IPS-NIHi7 (cell line): ENCODE measurements at regions not wholly inside any gene's neighbourhood (a gene's known extent, or its start where the extent isn't known, plus 50 kb on each side); places are given as distances from the start of the nearest gene placed in this dataset.
"Not testable (repeated sequence)": the region's sequence is repeated elsewhere in the genome, so short reads cannot be mapped to it uniquely, and the experiment has no call there.

Experiments used
- DNase-seq: peaks from one replicate; pipeline ENCODE4 v3.0.0; 2012; ENCODE audit warnings: mixed read lengths; ENCODE audit errors: extremely low spot score

- not testable (repeated sequence) for DNase-seq
Measured at GRCh38 chr16:21363550-21364223, 85.6 kb upstream of the CRYM start.

- DNase-seq = peak; percentile 10
Measured at GRCh38 chr16:21361612-21362227, 83.6 kb upstream of the CRYM start.

GRCh38 chr16:21361045-21361444, 83.0 kb upstream of the CRYM start:
- not testable (repeated sequence) for DNase-seq

- DNase-seq = not testable (repeated sequence)
Measured at GRCh38 chr16:21359513-21359912, 81.4 kb upstream of the CRYM start.

- not testable (repeated sequence) for DNase-seq
Measured at GRCh38 chr16:21358261-21358795, 80.2 kb upstream of the CRYM start.

GRCh38 chr16:21356308-21356707, 78.2 kb upstream of the CRYM start:
- not testable (repeated sequence) for DNase-seq

GRCh38 chr16:21351433-21351832, 73.3 kb upstream of the CRYM start:
- not testable (repeated sequence) for DNase-seq

GRCh38 chr16:21350851-21351250, 72.8 kb upstream of the CRYM start:
- not testable (repeated sequence) for DNase-seq

- not testable (repeated sequence) for DNase-seq
Measured at GRCh38 chr16:21349336-21349735, 71.2 kb upstream of the CRYM start.

GRCh38 chr16:21348815-21349214, 70.7 kb upstream of the CRYM start:
- DNase-seq = not testable (repeated sequence)

GRCh38 chr16:21347538-21347937, 69.4 kb upstream of the CRYM start:
- DNase-seq = not testable (repeated sequence)

GRCh38 chr16:21346756-21347491, 68.8 kb upstream of the CRYM start:
- DNase-seq = not testable (repeated sequence)

GRCh38 chr16:21344361-21344912, 66.3 kb upstream of the CRYM start:
- DNase-seq = not testable (repeated sequence)

GRCh38 chr16:21341101-21341500, 63.0 kb upstream of the CRYM start:
- DNase-seq = no peak

GRCh38 chr16:21339941-21340340, 61.9 kb upstream of the CRYM start:
- no peak for DNase-seq

- no peak for DNase-seq
Measured at GRCh38 chr16:21339269-21339641, 61.2 kb upstream of the CRYM start.

- DNase-seq = no peak
Measured at GRCh38 chr16:21338537-21339268, 60.6 kb upstream of the CRYM start.

GRCh38 chr16:21336231-21336630, 58.1 kb upstream of the CRYM start:
- no peak for DNase-seq

GRCh38 chr16:21334188-21335146, 56.4 kb upstream of the CRYM start:
- not testable (repeated sequence) for DNase-seq

GRCh38 chr16:21333683-21334082, 55.6 kb upstream of the CRYM start:
- DNase-seq = not testable (repeated sequence)
